ENCODE measurements at regions not wholly inside any gene's neighbourhood (a gene's known extent, or its start where the extent isn't known, plus 50 kb on each side); places are given as distances from the start of the nearest gene placed in this dataset.
A peak's percentile ranks its signal among the peaks of the same experiment; 100 is the strongest.

GRCh38 chr2:8538531-8538930 is 143.3 kb upstream of the ID2 start:
- Histone ChIP-seq H3K4me3 (ENCODE audit: insufficient read depth, low read depth, low read length) (no peak overlapping the region), H3K36me3 (replicated peaks; ENCODE audit: control insufficient read depth, insufficient read depth, low read length) (no peaks in the 10 kb centered on the region), H3K27me3 (ENCODE audit: control insufficient read depth, insufficient read depth, low read length) (no peaks in the 10 kb centered on the region; the same call in 1 of the 2 replicates)
- no peak for DNase-seq

- Histone ChIP-seq H3K4me3 (ENCODE audit: insufficient read depth, low read depth, low read length) (no peak overlapping the region), H3K36me3 (replicated peaks; ENCODE audit: control insufficient read depth, insufficient read depth, low read length) (no peaks in the 10 kb centered on the region), H3K27me3 (ENCODE audit: control insufficient read depth, insufficient read depth, low read length) (no peaks in the 10 kb centered on the region; the same call in 1 of the 2 replicates)
- DNase-seq, result no peak
Observed at GRCh38 chr2:8538931-8539621, 142.8 kb upstream of the ID2 start.

GRCh38 chr2:8539743-8540551 is 141.9 kb upstream of the ID2 start:
- no peak overlapping the region for H3K4me3 ChIP-seq (ENCODE audit: insufficient read depth, low read depth, low read length)
- no peaks in the 10 kb centered on the region for H3K36me3 ChIP-seq (replicated peaks; ENCODE audit: control insufficient read depth, insufficient read depth, low read length)
- DNase-seq, result no peak
- H3K27me3 ChIP-seq (ENCODE audit: control insufficient read depth, insufficient read depth, low read length), result no peaks in the 10 kb centered on the region; the same call in 1 of the 2 replicates

DNA sequence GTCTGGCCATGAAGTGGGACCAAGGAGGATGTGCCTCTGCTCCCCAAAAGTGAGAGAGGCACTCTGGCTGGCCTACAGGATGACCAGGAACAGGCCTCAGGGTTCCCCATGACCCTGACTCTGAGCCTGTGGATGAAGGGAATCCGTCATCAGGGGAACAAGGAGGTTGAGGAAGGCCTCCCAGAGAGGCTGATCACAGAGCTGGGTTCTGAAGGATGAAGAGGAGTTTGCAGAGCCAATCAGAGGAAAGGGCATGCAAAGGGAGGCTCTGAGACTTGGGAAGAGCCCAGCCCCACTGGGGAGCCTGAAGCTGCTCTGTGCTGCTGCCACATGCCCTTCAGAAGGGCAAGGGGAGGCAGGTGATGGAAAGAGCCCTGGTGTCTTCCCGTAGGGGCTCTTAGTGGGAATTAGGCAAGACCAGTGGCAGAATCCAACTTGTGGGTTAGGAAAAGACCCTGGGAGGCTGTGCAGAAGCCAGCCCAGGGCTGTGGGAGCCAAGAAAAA is 141.3 kb upstream of the ID2 start:
- Histone ChIP-seq H3K27me3 (ENCODE audit: control insufficient read depth, insufficient read depth, low read length) (no peaks in the 10 kb centered on the region; the same call in 1 of the 2 replicates), H3K4me3 (ENCODE audit: insufficient read depth, low read depth, low read length) (no peak overlapping the region), H3K36me3 (replicated peaks; ENCODE audit: control insufficient read depth, insufficient read depth, low read length) (no peaks in the 10 kb centered on the region)
- DNase-seq, result no peak

- Histone ChIP-seq H3K36me3 (replicated peaks; ENCODE audit: control insufficient read depth, insufficient read depth, low read length) (no peaks in the 10 kb centered on the region), H3K27me3 (ENCODE audit: control insufficient read depth, insufficient read depth, low read length) (no peaks in the 10 kb centered on the region; the same call in 1 of the 2 replicates), H3K4me3 (ENCODE audit: insufficient read depth, low read depth, low read length) (no peak overlapping the region)
- DNase-seq, result no peak
Observed at GRCh38 chr2:8541223-8541622, 140.6 kb upstream of the ID2 start.

DNA sequence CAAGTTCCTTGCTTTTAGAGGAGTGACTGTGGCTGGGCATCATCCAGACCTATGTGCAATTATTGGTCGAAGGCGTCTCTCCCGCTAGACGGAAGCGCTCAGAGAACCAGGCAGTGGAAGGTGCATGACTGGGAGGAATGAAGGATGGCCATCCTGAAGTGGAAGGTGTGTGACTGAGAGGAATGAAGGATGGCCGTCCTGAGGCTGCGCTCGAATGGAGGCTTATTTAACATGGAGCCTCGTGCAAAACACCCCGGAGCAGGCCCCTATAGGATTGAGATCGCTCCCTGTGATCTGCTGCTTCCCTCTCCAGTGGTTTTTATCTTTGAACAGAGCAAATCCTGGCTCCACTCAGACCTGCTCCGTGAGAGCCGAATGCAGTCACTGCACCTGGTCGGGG is 140.2 kb upstream of the ID2 start:
- no peak for DNase-seq
- H3K36me3 ChIP-seq (replicated peaks; ENCODE audit: control insufficient read depth, insufficient read depth, low read length), result no peaks in the 10 kb centered on the region

GRCh38 chr2:8542381-8543059 is 139.3 kb upstream of the ID2 start:
- Histone ChIP-seq H3K27me3 (ENCODE audit: control insufficient read depth, insufficient read depth, low read length) (no peaks in the 10 kb centered on the region; the same call in 1 of the 2 replicates), H3K4me3 (ENCODE audit: insufficient read depth, low read depth, low read length) (no peak overlapping the region), H3K36me3 (replicated peaks; ENCODE audit: control insufficient read depth, insufficient read depth, low read length) (no peaks in the 10 kb centered on the region)
- DNase-seq, result no peak

More for the DNA sequence above, 140.2 kb upstream of the ID2 start:
- H3K27me3 ChIP-seq (ENCODE audit: control insufficient read depth, insufficient read depth, low read length), result no peaks in the 10 kb centered on the region; the same call in 1 of the 2 replicates
- H3K4me3 ChIP-seq (ENCODE audit: insufficient read depth, low read depth, low read length), result no peak overlapping the region

GRCh38 chr2:8543060-8543382 is 138.8 kb upstream of the ID2 start:
- Histone ChIP-seq H3K4me3 (ENCODE audit: insufficient read depth, low read depth, low read length) (no peak overlapping the region), H3K36me3 (replicated peaks; ENCODE audit: control insufficient read depth, insufficient read depth, low read length) (no peaks in the 10 kb centered on the region), H3K27me3 (ENCODE audit: control insufficient read depth, insufficient read depth, low read length) (no peaks in the 10 kb centered on the region; the same call in 1 of the 2 replicates)
- peak; percentile 59 for DNase-seq

DNA sequence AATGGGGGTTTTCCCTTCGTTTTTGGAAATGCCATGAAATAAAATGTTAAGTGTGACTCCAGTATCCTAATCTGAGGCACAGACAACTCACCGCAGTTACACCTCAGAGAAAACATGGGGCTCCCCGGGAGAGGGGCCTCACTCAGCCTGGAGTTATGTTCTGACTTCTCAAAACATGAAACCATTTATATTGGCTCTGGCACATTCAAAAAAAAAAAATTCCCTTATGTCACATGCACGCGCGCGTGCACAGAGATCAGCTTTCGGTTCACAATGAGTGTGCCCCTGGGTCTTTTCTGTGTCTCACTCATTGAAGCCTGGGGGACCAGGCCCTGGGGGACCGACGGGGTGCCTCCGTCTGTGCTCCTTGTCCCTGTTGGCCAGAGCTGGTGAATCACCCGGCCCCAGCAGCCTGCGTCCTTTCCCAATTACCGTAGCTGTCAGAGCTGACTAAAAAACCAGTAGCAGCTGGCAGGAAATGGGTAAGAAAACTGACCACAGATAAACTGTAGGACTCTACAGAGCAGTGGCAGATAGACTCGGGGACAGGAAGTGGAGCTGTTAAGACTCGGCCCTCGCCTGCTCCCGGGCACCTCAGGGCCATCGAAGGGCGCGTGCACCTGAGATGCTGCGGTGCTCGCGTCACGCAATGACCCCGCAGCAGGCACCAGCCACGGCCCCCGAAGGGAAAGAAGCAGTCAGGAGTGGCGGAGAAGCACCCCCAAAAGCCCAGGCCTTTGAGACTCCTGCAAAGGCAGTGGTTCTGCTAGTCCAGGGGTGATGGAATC is 138.3 kb upstream of the ID2 start:
- Histone ChIP-seq H3K4me3 (ENCODE audit: insufficient read depth, low read depth, low read length) (no peak overlapping the region), H3K36me3 (replicated peaks; ENCODE audit: control insufficient read depth, insufficient read depth, low read length) (no peaks in the 10 kb centered on the region)
- no peak for DNase-seq

GRCh38 chr2:8544171-8544785 is 137.6 kb upstream of the ID2 start:
- no peak for DNase-seq
- H3K27me3 ChIP-seq (ENCODE audit: control insufficient read depth, insufficient read depth, low read length), result no peaks in the 10 kb centered on the region
- no peak overlapping the region for H3K4me3 ChIP-seq (ENCODE audit: insufficient read depth, low read depth, low read length)
- no peaks in the 10 kb centered on the region for H3K36me3 ChIP-seq (replicated peaks; ENCODE audit: control insufficient read depth, insufficient read depth, low read length)

More for the DNA sequence above, 138.3 kb upstream of the ID2 start:
- no peaks in the 10 kb centered on the region; the same call in 1 of the 2 replicates for H3K27me3 ChIP-seq (ENCODE audit: control insufficient read depth, insufficient read depth, low read length)

DNA sequence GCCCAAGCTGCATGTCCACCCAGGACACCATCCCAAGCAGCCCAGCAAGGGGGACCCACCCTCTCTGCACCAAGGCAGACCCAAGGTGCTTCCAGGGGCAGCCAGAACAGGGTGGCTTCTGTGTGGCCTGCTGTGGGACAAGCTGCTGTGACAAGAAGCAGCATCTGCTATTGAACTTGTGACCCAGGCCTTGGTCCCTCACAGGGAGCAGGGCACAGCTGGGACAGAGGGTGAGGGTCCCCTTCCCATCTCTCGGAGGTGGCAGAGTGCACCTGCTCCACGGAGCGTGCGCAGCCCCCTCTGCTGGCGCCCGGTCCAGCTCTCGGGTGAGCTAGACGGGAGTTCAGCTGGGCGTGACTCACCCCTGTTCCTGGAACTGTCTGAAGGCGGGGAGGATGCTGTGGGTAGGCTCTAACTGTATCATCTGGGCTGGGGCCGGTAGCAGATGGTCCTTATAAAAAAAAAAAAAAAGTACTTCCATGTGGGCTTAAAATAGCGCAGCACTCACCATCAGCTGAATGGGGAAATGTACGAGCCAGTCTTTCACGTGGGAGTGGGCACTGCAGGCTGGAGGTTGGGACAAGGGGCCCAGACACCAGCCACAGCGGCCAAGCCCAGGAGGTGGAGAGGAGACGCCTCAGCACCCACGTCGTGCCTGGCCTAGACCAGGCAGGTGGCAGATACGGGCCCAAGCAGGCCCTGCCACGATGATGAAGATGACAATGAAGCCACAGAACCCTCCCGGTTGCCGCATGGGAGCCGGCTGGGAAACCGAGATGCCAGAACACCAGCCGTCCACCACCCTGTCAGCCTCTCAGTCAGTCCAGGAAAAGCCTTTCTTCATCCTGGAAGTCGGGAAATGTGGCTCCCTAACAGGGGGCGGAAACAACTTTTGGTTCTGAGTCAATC is 136.8 kb upstream of the ID2 start:
- peak; percentile 86 for DNase-seq
- H3K27me3 ChIP-seq (ENCODE audit: control insufficient read depth, insufficient read depth, low read length), result no peaks in the 10 kb centered on the region
- no peaks in the 10 kb centered on the region for H3K36me3 ChIP-seq (replicated peaks; ENCODE audit: control insufficient read depth, insufficient read depth, low read length)
- no peak overlapping the region for H3K4me3 ChIP-seq (ENCODE audit: insufficient read depth, low read depth, low read length)

GRCh38 chr2:8545695-8546611 is 135.9 kb upstream of the ID2 start:
- Histone ChIP-seq H3K27me3 (ENCODE audit: control insufficient read depth, insufficient read depth, low read length) (no peaks in the 10 kb centered on the region), H3K36me3 (replicated peaks; ENCODE audit: control insufficient read depth, insufficient read depth, low read length) (no peaks in the 10 kb centered on the region), H3K4me3 (ENCODE audit: insufficient read depth, low read depth, low read length) (no peak overlapping the region)
- DNase-seq, result no peak
